B cell (primary cell): ENCODE measurements at regions not wholly inside any gene's neighbourhood (a gene's known extent, or its start where the extent isn't known, plus 50 kb on each side); places are given as distances from the start of the nearest gene placed in this dataset.

Source experiments
- CTCF ChIP-seq: fragments of 200-600 bp; IDR thresholded peaks from one replicate; pipeline ENCODE4 v1.8.0; 2022; ENCODE audit warnings: antibody characterized with exemption, mild to moderate bottlenecking
- EZH2 ChIP-seq: IDR thresholded peaks from 2 replicates; pipeline ENCODE4 v1.6.1; 2012; ENCODE audit warnings: borderline replicate concordance, low read depth, mild to moderate bottlenecking, moderate library complexity, low read length; ENCODE audit not compliant: insufficient read depth, poor library complexity, severe bottlenecking

DNA sequence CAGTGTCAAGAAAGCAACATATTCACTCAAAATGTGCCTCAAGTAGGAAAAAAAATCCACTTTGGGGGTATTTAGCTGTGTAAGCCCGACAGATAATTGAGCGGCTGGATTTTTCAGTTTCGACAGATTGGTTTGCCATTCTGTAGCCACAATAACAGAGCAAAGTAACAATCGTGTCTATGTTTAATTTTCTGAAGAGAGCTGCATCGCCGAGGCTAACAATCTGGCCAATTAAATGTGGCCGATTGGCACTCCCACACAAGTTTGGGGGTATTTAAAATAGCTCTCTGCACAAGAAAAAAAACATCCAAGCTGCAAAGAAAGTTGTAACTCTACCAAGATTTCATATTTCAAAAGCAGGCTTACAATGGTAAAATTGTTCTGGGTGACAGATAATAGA is 99.7 kb upstream of the CDH13 start:
- TF ChIP-seq CTCF (no peak), EZH2 (no peak)
